ENCODE measurements at regions not wholly inside any gene's neighbourhood (a gene's known extent, or its start where the extent isn't known, plus 50 kb on each side); places are given as distances from the start of the nearest gene placed in this dataset.

- DNase-seq = no peak
Measured at GRCh38 chr6:5946701-5947100, 60.0 kb downstream of the NRN1 start.

GRCh38 chr6:5946181-5946580 lies 60.5 kb downstream of the NRN1 start:
- DNase-seq = no peak

GRCh38 chr6:5943591-5943990 lies 63.1 kb downstream of the NRN1 start:
- DNase-seq = no peak

- no peak for DNase-seq
Measured at GRCh38 chr6:5942591-5942990, 64.1 kb downstream of the NRN1 start.

- DNase-seq = no peak
Measured at GRCh38 chr6:5941188-5941587, 65.5 kb downstream of the NRN1 start.

DNA sequence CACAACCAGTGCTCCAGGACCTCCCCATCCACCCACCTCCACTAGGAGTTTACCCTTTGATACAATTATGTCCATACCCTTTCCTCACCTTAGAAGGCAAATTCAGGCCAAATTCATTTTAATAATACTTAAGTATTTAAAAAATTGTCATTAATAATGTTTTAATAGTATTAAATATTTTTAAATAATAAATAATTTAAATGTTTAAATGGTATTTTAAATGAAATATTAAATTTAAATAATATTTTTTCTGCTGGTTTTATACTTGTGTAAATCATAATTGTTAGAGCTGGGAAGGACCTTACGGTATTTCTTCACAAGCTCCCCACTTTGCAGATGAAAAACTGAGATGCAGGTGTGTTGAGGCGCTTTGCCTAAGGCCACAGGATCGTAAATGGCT lies 67.8 kb downstream of the NRN1 start:
- no peak for DNase-seq

DNA sequence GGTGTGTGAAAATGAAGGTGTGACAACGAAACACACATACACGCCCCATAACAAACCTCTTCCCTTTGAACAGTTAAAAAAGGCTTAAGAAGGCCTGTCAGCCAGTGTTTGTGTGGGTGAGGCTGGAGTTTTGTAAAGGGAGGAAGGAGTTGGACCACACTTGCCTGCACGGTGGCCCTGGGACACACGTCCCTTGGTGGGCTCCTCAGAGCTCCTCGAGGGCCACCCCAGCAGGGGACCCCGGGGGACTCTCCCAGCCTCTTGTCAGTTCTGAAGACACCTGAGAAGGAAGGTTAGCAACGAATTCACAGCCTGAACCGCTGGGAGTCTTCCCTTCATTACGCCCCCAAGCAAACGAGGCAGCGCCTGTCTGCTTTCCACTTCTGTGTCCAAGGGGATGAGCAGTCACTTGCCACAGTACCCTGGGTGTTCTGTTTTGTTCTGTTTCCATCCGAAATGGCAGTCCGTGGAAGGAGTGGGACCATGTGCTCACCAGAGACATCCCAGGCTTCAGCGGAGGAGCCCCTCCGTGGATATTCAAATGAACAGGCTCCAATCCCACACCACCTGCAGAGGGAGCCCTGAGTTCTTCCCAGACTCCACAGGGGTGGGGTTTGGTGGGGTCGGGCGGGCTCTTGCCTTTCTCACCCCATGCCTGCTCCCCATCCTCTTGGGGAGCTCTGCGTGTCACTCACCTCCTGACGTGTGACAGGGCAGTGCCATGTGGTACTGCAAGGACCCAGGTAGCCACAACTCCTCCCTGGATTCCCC lies 68.6 kb downstream of the NRN1 start:
- DNase-seq = no peak

- DNase-seq = no peak
Measured at GRCh38 chr6:5937169-5937909, 69.4 kb downstream of the NRN1 start.

DNA sequence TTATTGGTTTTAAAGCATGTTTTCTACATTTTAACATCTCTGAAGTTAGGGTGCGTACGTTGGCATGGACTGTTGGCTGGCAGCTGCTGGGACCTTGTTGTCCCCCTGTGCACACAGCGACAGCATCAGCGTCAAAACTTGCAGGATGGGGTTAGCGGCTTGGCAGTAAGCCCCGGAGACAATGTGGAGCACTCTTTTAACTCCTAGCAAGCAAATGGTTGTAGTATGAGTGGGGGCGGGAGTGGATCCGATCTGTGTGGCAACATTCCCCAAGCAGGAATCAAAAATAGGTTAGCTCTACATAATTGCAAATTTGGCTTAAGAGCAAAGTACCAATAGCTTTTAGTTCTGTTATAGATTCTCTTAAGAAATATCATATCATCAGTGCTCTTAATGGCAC lies 70.1 kb downstream of the NRN1 start:
- no peak for DNase-seq

- no peak for DNase-seq
Measured at GRCh38 chr6:5936140-5936539, 70.6 kb downstream of the NRN1 start.

- DNase-seq = no peak
Measured at GRCh38 chr6:5930968-5931367, 75.8 kb downstream of the NRN1 start.

- DNase-seq = no peak
Measured at GRCh38 chr6:5930143-5930770, 76.5 kb downstream of the NRN1 start.

DNA sequence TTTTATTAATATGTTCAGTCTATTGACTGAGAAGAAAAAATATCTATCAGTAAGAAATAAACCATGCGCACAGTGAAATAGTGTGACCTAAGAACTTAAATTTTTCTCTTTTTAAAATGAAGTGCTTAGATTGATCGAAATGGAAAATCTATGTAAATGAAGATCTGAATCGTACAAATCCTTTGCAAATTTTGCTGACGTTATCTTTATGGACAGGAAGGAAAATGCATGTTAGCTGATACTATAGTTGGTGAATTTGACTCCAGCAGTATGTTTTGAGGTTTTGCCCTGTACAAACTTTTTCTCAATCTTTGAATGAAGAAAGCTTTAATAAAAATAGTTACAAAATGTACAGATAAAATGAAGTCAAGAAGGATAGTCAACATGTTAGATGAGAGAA lies 82.9 kb downstream of the NRN1 start:
- no peak for DNase-seq

DNA sequence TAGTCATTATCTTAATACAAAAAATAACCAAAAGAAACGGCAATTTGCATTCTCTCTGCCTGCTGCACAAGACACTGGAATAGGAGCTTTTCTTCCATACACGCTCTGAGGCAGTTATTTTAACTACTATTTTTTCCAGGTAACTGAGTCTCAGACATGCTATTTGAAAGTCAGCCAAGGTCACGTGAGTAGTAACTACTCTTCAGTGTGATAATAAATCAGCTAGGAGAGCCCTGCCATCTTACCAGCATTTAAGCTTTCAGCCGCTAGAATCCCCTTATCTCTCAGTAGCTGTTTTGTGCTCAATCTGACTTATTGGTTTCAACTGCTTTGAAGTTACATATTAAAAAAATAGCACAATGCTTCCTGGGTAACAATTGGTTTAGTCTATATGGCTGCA lies 84.5 kb downstream of the NRN1 start:
- no peak for DNase-seq

DNA sequence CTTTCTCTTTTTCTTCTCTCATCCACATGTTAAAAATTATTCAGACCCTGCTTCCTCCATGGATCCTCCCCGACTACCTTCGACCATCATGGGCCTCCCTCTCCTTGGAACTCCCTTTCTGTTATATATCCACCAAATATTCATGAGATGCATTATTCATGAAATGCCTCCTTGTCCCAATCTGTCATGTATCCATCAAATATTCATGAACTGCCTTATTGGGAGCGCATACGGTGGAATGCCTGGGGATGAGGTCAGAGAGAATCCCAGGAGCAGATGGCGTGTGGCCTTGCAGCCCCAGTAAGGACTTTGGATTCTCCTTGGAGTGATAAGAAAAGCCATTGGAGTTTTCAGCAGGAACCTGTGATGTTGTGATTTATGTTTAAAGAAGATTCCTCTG lies 97.0 kb downstream of the NRN1 start:
- DNase-seq = no peak

GRCh38 chr6:5906842-5907241 lies 99.9 kb downstream of the NRN1 start:
- no peak for DNase-seq

DNA sequence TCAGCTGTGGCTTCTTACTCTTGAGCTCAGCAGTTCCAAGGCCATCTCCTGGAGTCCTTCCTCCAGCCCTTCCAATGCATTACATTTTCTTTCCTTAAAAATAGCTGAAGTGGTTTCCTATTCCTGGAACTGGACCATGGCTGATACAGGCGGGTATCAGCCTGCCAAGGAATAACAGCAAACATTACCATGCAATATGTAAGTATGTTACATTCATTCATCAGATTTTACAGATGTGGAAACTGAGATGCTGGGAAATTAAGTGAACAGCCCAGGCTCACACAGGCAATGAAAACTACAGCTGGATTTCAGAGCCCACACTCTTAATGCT lies 100.4 kb downstream of the NRN1 start:
- DNase-seq = no peak

- no peak for DNase-seq
Measured at GRCh38 chr6:5905431-5906339, 101.0 kb downstream of the NRN1 start.

GRCh38 chr6:5904532-5904931 lies 102.2 kb downstream of the NRN1 start:
- no peak for DNase-seq

- no peak for DNase-seq
Measured at GRCh38 chr6:5899216-5900045, 107.3 kb downstream of the NRN1 start.

DNA sequence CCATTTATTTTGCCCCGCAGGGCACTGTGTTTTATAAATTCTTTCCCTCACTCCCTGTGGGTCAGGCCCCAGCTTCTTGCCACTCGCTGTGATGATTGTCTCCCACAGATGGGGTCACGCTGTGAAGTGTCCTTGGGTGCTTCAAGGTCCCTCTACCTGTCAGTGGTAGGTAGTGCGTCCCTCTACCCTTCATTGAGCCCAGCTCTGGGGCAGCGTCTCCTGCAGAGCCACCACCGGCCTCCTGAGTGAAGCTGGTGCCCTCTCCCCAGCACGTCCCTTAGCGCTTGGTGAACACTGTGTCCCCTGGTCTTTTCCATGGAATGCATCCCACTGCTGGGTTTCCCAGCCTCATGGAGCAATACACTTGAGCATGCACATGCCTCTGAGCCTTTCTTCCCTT lies 108.2 kb downstream of the NRN1 start:
- DNase-seq = no peak

- no peak for DNase-seq
Measured at GRCh38 chr6:5898102-5898501, 108.6 kb downstream of the NRN1 start.
